ENCODE measurements at regions not wholly inside any gene's neighbourhood (a gene's known extent, or its start where the extent isn't known, plus 50 kb on each side); places are given as distances from the start of the nearest gene placed in this dataset.

DNA sequence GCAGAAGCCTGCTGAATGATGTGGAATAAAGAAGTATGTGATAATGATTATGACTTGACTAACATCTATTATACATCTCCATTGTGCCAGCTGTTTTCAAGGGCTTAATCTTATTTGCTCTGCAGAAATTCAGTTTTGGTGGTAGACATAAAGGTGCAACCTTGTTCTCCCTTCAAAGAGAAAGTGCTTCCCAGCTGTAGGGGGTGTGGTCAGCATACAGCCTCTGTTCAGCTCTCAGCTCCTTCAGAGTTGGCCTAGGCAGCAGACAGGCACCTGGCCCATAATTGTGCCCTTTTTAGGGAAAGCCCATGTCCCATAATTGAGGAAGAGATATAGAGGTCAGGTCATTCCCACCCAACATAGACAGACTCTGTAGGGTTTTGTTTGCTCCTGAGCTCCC is 104.3 kb upstream of the EOMES start:
- no peak for TF ChIP-seq EZH2 (optimal IDR thresholded peaks at IDR 0.05; ENCODE audit: low read depth, low read length)
- TF ChIP-seq, protein P1, sequence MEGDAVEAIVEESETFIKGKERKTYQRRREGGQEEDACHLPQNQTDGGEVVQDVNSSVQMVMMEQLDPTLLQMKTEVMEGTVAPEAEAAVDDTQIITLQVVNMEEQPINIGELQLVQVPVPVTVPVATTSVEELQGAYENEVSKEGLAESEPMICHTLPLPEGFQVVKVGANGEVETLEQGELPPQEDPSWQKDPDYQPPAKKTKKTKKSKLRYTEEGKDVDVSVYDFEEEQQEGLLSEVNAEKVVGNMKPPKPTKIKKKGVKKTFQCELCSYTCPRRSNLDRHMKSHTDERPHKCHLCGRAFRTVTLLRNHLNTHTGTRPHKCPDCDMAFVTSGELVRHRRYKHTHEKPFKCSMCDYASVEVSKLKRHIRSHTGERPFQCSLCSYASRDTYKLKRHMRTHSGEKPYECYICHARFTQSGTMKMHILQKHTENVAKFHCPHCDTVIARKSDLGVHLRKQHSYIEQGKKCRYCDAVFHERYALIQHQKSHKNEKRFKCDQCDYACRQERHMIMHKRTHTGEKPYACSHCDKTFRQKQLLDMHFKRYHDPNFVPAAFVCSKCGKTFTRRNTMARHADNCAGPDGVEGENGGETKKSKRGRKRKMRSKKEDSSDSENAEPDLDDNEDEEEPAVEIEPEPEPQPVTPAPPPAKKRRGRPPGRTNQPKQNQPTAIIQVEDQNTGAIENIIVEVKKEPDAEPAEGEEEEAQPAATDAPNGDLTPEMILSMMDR (IDR thresholded peaks at IDR 0.05; ENCODE audit: low read length): no peak
- no peak for TF ChIP-seq EZH2phosphoT487 (IDR thresholded peaks at IDR 0.05; ENCODE audit: low read length)
